A549 (cell line): ENCODE measurements at regions not wholly inside any gene's neighbourhood (a gene's known extent, or its start where the extent isn't known, plus 50 kb on each side); places are given as distances from the start of the nearest gene placed in this dataset.

Source experiments
- CHD4 ChIP-seq: fragments of 200-600 bp; sonication (generic); IDR thresholded peaks from 2 replicates; pipeline ENCODE4 v1.6.1; 2016; ENCODE audit warnings: antibody characterized with exemption, mild to moderate bottlenecking, borderline replicate concordance
- CTCF ChIP-seq: fragments of >200 bp; sonication (Bioruptor Twin); formaldehyde crosslinking; IDR thresholded peaks from 3 replicates; pipeline ENCODE4 v1.5.1; 2016
- RAD21 ChIP-seq, 2 experiments: fragments of >200 bp in 1 of 2; sonication (Bioruptor Twin) in 1 of 2; formaldehyde crosslinking in 1 of 2; IDR thresholded peaks in 1 of 2; conservative IDR thresholded peaks in 1 of 2; 2 replicates in 1 of 2; 3 replicates in 1 of 2; pipeline ENCODE4 v1.6.1; 2012 to 2018; ENCODE audit warnings: inconsistent platforms in 1 of 2
- RFX5 ChIP-seq: fragments of 450-650 bp; IDR thresholded peaks from 2 replicates; pipeline ENCODE4 v1.7.1; 2014; ENCODE audit warnings: antibody characterized with exemption, mild to moderate bottlenecking, moderate library complexity
- SMC3 ChIP-seq: fragments of >200 bp; sonication (Bioruptor Twin); formaldehyde crosslinking; IDR thresholded peaks from 3 replicates; pipeline ENCODE4 v1.6.1; 2018; ENCODE audit warnings: inconsistent platforms
- ZFP36 ChIP-seq: fragments of 450-650 bp; IDR thresholded peaks from 2 replicates; pipeline ENCODE4 v1.6.1; 2014; ENCODE audit warnings: borderline replicate concordance; ENCODE audit not compliant: partially characterized antibody
- TF ChIP-seq, protein P1 (sequence below): fragments of 450-650 bp; IDR thresholded peaks from 2 replicates; pipeline ENCODE4 v1.6.1; 2014; ENCODE audit warnings: antibody characterized with exemption

- TF ChIP-seq RAD21 (conservative IDR thresholded peaks at IDR 0.05 in 1 of 2, IDR thresholded peaks at IDR 0.05 in 1 of 2) (no peak), CTCF (no peak), CHD4 (no peak), ZFP36 (no peak), RFX5 (no peak), SMC3 (no peak)
- TF ChIP-seq, protein P1, sequence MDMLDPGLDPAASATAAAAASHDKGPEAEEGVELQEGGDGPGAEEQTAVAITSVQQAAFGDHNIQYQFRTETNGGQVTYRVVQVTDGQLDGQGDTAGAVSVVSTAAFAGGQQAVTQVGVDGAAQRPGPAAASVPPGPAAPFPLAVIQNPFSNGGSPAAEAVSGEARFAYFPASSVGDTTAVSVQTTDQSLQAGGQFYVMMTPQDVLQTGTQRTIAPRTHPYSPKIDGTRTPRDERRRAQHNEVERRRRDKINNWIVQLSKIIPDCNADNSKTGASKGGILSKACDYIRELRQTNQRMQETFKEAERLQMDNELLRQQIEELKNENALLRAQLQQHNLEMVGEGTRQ: no peak
These were observed 247.1 kb downstream of the ANAPC1 start for GRCh38 chr2:111636905-111637304.
